ENCODE measurements at regions not wholly inside any gene's neighbourhood (a gene's known extent, or its start where the extent isn't known, plus 50 kb on each side); places are given as distances from the start of the nearest gene placed in this dataset.

DNA sequence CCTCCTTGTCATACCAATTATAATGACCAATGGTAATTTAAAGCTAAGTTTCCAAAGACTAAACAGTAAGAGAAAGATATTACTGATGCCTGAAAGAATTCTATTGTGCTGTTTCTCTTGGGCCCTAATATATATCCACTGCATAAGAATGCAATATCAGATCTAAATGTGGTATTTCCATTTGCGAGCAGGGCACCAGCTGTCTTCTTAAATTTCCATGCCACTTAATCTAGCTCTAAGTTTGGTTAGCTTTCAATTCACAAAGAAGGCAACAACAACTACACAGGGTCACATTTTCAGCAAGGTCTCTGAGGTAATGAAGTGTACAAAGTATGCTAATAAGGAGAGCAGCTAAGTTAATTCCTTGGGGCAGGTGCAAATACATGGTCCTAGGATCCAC, 315.7 kb downstream of the GPR37 start:
- Mint-ChIP-seq H3K36me3 (ENCODE audit: low read depth) (no peaks in the 10 kb centered on the region), H3K27ac (no peak overlapping the region), H3K4me3 (no peak overlapping the region), H3K9me3 (no peaks in the 10 kb centered on the region), H3K27me3 (ENCODE audit: low read depth, poor library complexity) (no peaks in the 10 kb centered on the region), H3K4me1 (no peaks in the 10 kb centered on the region)
- no peak for DNase-seq
- TF ChIP-seq, protein P1, sequence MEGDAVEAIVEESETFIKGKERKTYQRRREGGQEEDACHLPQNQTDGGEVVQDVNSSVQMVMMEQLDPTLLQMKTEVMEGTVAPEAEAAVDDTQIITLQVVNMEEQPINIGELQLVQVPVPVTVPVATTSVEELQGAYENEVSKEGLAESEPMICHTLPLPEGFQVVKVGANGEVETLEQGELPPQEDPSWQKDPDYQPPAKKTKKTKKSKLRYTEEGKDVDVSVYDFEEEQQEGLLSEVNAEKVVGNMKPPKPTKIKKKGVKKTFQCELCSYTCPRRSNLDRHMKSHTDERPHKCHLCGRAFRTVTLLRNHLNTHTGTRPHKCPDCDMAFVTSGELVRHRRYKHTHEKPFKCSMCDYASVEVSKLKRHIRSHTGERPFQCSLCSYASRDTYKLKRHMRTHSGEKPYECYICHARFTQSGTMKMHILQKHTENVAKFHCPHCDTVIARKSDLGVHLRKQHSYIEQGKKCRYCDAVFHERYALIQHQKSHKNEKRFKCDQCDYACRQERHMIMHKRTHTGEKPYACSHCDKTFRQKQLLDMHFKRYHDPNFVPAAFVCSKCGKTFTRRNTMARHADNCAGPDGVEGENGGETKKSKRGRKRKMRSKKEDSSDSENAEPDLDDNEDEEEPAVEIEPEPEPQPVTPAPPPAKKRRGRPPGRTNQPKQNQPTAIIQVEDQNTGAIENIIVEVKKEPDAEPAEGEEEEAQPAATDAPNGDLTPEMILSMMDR (IDR thresholded peaks at IDR 0.05) = no peak

DNA sequence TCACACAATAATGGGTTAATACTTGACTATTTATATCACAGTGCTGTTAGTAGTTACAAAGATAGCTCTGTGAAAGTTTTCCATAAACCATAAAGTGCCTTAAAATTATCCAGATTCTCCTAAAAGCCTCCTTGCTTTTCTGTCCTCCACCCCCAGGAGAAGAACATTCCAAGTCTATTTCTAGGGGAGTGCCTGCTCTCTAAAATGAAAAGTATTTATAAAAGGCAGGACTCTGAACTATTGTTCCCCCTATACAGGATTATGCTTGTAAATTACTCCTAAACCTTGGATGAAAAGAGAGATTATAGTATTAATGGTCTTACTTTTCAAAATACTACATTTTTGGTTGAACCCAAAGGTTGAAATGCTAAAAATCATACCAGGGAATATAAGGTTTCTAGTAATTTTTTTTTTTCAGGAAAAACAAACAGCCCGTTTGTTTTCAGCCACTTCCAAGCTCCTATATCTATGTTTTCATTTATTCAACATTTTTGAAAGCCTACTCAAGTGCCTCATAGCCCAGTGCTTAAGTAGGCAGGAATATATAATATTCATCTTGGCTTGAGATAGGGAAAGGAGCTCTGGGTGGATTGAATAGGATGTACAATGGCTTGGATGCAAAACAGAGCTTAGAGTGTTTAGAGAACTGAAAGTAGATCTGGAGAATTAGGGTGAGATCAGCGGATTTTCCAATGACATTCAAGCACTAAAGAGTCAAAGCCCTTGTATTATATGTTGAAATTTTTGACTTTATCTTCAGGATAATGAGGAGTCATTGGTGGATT, 320.7 kb downstream of the GPR37 start:
- H3K4me3 Mint-ChIP-seq = no peak overlapping the region
- TF ChIP-seq, protein P1 (IDR thresholded peaks at IDR 0.05) = no peak
- no peak for DNase-seq
- no peaks in the 10 kb centered on the region for H3K36me3 Mint-ChIP-seq (ENCODE audit: low read depth)
- H3K9me3 Mint-ChIP-seq = no peaks in the 10 kb centered on the region
- H3K4me1 Mint-ChIP-seq = no peaks in the 10 kb centered on the region
- no peak overlapping the region for H3K27ac Mint-ChIP-seq
- H3K27me3 Mint-ChIP-seq (ENCODE audit: low read depth, poor library complexity) = no peaks in the 10 kb centered on the region

DNA sequence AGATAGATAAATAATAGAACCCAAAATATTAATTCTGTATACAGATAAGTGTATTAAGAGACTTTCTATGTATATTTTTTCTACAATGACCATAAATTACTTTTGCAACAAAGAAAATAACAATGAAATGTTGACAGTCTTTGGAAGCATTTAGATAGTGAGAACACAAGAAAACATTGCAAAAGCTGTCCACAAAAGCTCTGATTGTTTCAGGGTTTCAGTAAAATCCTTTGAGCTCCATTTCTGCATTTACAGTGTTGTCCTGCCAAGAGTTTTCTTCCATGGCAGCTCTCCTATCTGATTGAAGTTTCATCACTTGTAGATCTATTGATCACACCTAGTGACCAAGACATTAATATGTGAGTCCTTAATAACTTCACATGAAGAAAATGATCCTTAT, 321.8 kb downstream of the GPR37 start:
- Mint-ChIP-seq H3K36me3 (ENCODE audit: low read depth) (no peaks in the 10 kb centered on the region), H3K27ac (no peak overlapping the region), H3K9me3 (no peaks in the 10 kb centered on the region), H3K4me1 (no peaks in the 10 kb centered on the region), H3K4me3 (no peak overlapping the region), H3K27me3 (ENCODE audit: low read depth, poor library complexity) (no peaks in the 10 kb centered on the region)
- DNase-seq = no peak
- TF ChIP-seq, protein P1 (IDR thresholded peaks at IDR 0.05) = no peak

DNA sequence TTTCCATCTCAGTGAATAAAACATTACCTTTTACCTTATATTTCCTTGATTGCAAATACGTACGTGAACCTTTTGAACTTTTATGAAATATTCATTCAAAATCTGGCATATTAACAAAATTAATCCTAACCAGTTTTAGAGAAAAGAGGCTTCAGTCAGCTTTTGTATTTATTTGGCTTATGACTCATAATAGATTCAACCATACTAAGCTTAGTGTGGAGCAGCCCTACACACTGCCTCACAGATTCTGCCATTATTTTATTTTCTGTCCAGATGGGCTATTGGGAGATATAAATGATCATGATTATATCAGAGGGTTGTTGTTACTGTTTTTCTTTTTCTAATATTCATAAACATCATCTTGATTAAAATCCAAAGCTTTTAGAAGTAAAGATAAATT, 325.5 kb downstream of the GPR37 start:
- TF ChIP-seq, protein P1 (IDR thresholded peaks at IDR 0.05) = no peak
- Mint-ChIP-seq H3K27me3 (ENCODE audit: low read depth, poor library complexity) (no peaks in the 10 kb centered on the region), H3K4me3 (no peak overlapping the region), H3K4me1 (no peaks in the 10 kb centered on the region), H3K27ac (no peak overlapping the region), H3K36me3 (ENCODE audit: low read depth) (no peaks in the 10 kb centered on the region), H3K9me3 (no peaks in the 10 kb centered on the region)
- no peak for DNase-seq

DNA sequence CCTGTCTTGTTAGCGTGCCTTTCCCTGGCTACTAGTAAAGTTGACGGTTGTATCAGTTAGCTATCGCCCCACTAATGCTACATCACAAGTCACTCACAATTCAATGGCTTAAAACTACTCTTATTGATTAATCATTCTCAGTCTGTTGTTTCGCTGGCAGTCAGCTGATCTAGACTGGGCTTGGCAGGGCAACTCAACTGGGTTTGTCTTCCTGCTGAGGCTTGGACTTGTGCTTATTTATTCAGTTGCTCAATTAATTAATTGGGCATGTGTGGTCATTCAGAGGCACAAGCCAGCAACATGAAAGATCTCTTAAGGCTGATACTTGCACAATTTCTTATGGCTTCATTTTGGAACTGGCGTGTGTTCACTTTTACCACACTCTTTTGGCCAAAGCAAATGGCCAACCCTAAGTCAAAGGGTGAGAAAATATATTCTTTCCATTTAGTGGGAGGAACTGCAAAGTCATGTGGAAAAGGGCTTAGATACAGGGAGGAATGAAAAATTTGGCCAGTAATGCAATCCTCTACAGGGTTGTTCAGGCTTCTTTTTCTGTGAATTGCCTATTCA, 333.5 kb downstream of the GPR37 start:
- Mint-ChIP-seq H3K9me3 (no peaks in the 10 kb centered on the region), H3K36me3 (ENCODE audit: low read depth) (no peaks in the 10 kb centered on the region), H3K4me1 (no peaks in the 10 kb centered on the region), H3K27me3 (ENCODE audit: low read depth, poor library complexity) (peaks cover 3% of the 10 kb centered on the region), H3K4me3 (no peak overlapping the region), H3K27ac (no peak overlapping the region)
- TF ChIP-seq, protein P1 (IDR thresholded peaks at IDR 0.05) = no peak
- DNase-seq = no peak

DNA sequence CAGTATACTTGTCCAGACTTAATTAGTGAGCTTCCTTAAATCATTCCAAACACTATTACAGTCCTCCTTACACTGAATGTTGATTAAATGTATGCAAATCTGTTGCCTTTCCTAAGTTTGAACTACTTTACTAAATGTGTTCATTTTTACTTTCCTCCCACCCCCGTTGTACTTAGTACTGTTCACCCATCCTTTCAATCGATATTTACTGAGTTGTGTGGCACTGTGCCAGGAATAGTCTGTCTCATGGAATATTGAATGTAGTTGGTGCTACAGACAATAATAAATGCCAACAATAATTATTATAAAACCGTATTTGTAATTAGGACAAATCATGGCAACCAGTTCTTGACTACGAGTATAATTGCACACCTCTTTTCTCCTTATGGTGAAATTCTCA, 335.7 kb downstream of the GPR37 start:
- no peaks in the 10 kb centered on the region for H3K36me3 Mint-ChIP-seq (ENCODE audit: low read depth)
- H3K27me3 Mint-ChIP-seq (ENCODE audit: low read depth, poor library complexity) = peaks cover 3% of the 10 kb centered on the region
- H3K27ac Mint-ChIP-seq = no peak overlapping the region
- DNase-seq = no peak
- TF ChIP-seq, protein P1 (IDR thresholded peaks at IDR 0.05) = no peak
- no peaks in the 10 kb centered on the region for H3K9me3 Mint-ChIP-seq
- H3K4me3 Mint-ChIP-seq = no peak overlapping the region
- no peaks in the 10 kb centered on the region for H3K4me1 Mint-ChIP-seq
